Panc1 (cell line): ENCODE measurements at regions not wholly inside any gene's neighbourhood (a gene's known extent, or its start where the extent isn't known, plus 50 kb on each side); places are given as distances from the start of the nearest gene placed in this dataset.

Experiments
- REST ChIP-seq, 2 experiments: IDR thresholded peaks; 2 replicates each; pipeline ENCODE4 v1.6.1; 2011 to 2012; ENCODE audit warnings: low read depth in 2 of 2, control low read depth in 1 of 2, low read length in 1 of 2, mild to moderate bottlenecking in 1 of 2, moderate library complexity in 1 of 2; ENCODE audit not compliant: insufficient read depth in 1 of 2
- TF ChIP-seq, protein P1 (sequence below): fragments of 450-650 bp; IDR thresholded peaks from 2 replicates; pipeline ENCODE4 v1.5.1; 2017; ENCODE audit warnings: mild to moderate bottlenecking

GRCh38 chr3:16073203-16073602 is 101.3 kb upstream of the GALNT15 start:
- TF ChIP-seq REST (IDR thresholded peaks at IDR 0.05; ENCODE audit: insufficient read depth in 1 of 2, low read depth in 2 of 2, low read length in 1 of 2), result no peak
- TF ChIP-seq, protein P1, sequence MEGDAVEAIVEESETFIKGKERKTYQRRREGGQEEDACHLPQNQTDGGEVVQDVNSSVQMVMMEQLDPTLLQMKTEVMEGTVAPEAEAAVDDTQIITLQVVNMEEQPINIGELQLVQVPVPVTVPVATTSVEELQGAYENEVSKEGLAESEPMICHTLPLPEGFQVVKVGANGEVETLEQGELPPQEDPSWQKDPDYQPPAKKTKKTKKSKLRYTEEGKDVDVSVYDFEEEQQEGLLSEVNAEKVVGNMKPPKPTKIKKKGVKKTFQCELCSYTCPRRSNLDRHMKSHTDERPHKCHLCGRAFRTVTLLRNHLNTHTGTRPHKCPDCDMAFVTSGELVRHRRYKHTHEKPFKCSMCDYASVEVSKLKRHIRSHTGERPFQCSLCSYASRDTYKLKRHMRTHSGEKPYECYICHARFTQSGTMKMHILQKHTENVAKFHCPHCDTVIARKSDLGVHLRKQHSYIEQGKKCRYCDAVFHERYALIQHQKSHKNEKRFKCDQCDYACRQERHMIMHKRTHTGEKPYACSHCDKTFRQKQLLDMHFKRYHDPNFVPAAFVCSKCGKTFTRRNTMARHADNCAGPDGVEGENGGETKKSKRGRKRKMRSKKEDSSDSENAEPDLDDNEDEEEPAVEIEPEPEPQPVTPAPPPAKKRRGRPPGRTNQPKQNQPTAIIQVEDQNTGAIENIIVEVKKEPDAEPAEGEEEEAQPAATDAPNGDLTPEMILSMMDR, result no peak
